ENCODE measurements at regions not wholly inside any gene's neighbourhood (a gene's known extent, or its start where the extent isn't known, plus 50 kb on each side); places are given as distances from the start of the nearest gene placed in this dataset.
A peak's percentile ranks its signal among the peaks of the same experiment; 100 is the strongest.

DNA sequence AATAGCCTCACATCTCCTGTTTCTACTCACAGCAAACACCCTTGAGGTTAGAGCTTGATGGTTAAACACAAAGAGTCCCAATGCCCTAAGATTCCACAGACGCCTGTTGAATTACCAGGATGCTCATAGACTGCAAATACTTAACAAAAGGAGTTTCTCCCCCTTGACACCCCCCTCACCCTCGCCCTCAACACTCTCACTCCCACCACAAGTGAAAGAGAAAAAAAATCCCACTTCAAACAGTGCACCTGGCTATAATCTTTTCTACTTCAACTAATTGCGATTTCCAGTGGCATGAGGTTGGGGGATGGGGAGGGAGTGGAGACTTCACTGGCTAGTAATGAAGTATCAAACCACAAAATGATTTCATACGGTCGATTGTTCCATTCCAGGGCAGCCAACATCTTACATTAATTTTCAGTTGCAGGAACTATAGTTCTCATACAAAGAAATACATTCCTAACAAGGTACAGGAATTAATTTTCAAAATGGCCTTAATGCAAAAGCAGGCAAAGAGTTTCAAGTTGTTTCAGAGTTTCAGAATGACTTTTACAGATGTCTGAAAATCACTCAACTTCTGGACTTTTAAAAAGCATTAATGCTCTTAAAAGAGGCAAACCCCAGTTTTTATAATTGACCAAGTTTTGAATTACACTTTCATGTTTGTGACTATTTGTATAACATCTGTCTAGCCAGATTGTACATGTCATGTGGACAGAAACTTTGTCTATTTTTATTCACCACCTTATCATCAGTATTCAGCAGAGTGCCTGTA, 390.7 kb downstream of the C12orf75 start (continued):
- TF ChIP-seq NRF1 (conservative IDR thresholded peaks at IDR 0.05; ENCODE audit: low read depth, low read length): no peak
- no peak for TF ChIP-seq ZZZ3 (IDR thresholded peaks at IDR 0.05; ENCODE audit: control insufficient read depth, insufficient read length, low read depth)
- TF ChIP-seq, protein P1, sequence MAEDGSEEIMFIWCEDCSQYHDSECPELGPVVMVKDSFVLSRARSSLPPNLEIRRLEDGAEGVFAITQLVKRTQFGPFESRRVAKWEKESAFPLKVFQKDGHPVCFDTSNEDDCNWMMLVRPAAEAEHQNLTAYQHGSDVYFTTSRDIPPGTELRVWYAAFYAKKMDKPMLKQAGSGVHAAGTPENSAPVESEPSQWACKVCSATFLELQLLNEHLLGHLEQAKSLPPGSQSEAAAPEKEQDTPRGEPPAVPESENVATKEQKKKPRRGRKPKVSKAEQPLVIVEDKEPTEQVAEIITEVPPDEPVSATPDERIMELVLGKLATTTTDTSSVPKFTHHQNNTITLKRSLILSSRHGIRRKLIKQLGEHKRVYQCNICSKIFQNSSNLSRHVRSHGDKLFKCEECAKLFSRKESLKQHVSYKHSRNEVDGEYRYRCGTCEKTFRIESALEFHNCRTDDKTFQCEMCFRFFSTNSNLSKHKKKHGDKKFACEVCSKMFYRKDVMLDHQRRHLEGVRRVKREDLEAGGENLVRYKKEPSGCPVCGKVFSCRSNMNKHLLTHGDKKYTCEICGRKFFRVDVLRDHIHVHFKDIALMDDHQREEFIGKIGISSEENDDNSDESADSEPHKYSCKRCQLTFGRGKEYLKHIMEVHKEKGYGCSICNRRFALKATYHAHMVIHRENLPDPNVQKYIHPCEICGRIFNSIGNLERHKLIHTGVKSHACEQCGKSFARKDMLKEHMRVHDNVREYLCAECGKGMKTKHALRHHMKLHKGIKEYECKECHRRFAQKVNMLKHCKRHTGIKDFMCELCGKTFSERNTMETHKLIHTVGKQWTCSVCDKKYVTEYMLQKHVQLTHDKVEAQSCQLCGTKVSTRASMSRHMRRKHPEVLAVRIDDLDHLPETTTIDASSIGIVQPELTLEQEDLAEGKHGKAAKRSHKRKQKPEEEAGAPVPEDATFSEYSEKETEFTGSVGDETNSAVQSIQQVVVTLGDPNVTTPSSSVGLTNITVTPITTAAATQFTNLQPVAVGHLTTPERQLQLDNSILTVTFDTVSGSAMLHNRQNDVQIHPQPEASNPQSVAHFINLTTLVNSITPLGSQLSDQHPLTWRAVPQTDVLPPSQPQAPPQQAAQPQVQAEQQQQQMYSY (CRISPR knock-in tag; IDR thresholded peaks at IDR 0.05): no peak
- no peak for TF ChIP-seq NBN (IDR thresholded peaks at IDR 0.05)
- TF ChIP-seq NR2C1 (IDR thresholded peaks at IDR 0.05): no peak
- no peak for TF ChIP-seq ASH2L (IDR thresholded peaks at IDR 0.05; ENCODE audit: borderline replicate concordance, low read depth)
- no peak for TF ChIP-seq SMAD5 (IDR thresholded peaks at IDR 0.05; ENCODE audit: low read depth)
- no peak for TF ChIP-seq CBFB (IDR thresholded peaks at IDR 0.05; ENCODE audit: low read depth)
- no peak for TF ChIP-seq NR2C2 (IDR thresholded peaks at IDR 0.05; ENCODE audit: borderline replicate concordance, control insufficient read depth, insufficient read length, low read depth)
- peak; percentile 41 to 42; a peak in 3 of 4 replicates for TF ChIP-seq IKZF2 (IDR thresholded peaks at IDR 0.05)
- no peak for TF ChIP-seq EGR1 (IDR thresholded peaks at IDR 0.05; ENCODE audit: borderline replicate concordance in 1 of 2, low read depth in 2 of 2, low read length in 2 of 2)
- TF ChIP-seq ZNF384 (IDR thresholded peaks at IDR 0.05; ENCODE audit: borderline replicate concordance, low read depth, low read length): no peak
- no peak for TF ChIP-seq ETV6 (conservative IDR thresholded peaks at IDR 0.05 in 1 of 2, IDR thresholded peaks at IDR 0.05 in 1 of 2; ENCODE audit: borderline replicate concordance in 1 of 2, low read depth in 1 of 2)
- TF ChIP-seq HDGF (IDR thresholded peaks at IDR 0.05): no peak
- TF ChIP-seq HSF1 (IDR thresholded peaks at IDR 0.05; ENCODE audit: low read depth, low read length): no peak
- 0 out of 2 replicates have a peak, but pooled peaks have one; percentile 34 for TF ChIP-seq ZNF24 (IDR thresholded peaks at IDR 0.05)
- no peak for TF ChIP-seq RFX5 (IDR thresholded peaks at IDR 0.05; ENCODE audit: low read depth, low read length)
- no peak for TF ChIP-seq HDAC6 (IDR thresholded peaks at IDR 0.05; ENCODE audit: unreplicated experiment)
- TF ChIP-seq ZNF217 (IDR thresholded peaks at IDR 0.05): peak; percentile 93
- no peak for TF ChIP-seq HDAC2 (IDR thresholded peaks at IDR 0.05)
- no peak for TF ChIP-seq ZNF207 (IDR thresholded peaks at IDR 0.05; ENCODE audit: borderline replicate concordance)
- TF ChIP-seq, protein P2, sequence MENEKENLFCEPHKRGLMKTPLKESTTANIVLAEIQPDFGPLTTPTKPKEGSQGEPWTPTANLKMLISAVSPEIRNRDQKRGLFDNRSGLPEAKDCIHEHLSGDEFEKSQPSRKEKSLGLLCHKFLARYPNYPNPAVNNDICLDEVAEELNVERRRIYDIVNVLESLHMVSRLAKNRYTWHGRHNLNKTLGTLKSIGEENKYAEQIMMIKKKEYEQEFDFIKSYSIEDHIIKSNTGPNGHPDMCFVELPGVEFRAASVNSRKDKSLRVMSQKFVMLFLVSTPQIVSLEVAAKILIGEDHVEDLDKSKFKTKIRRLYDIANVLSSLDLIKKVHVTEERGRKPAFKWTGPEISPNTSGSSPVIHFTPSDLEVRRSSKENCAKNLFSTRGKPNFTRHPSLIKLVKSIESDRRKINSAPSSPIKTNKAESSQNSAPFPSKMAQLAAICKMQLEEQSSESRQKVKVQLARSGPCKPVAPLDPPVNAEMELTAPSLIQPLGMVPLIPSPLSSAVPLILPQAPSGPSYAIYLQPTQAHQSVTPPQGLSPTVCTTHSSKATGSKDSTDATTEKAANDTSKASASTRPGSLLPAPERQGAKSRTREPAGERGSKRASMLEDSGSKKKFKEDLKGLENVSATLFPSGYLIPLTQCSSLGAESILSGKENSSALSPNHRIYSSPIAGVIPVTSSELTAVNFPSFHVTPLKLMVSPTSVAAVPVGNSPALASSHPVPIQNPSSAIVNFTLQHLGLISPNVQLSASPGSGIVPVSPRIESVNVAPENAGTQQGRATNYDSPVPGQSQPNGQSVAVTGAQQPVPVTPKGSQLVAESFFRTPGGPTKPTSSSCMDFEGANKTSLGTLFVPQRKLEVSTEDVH (IDR thresholded peaks at IDR 0.05; ENCODE audit: low read depth, partially characterized antibody): no peak
